Erythroblast (primary cell): ENCODE measurements at regions not wholly inside any gene's neighbourhood (a gene's known extent, or its start where the extent isn't known, plus 50 kb on each side); places are given as distances from the start of the nearest gene placed in this dataset.

Source experiments
- DNase-seq, 2 experiments: peaks; one replicate each; lab custom pipeline; 2025; lab: John Stamatoyannopoulos, UW
- GATA1 ChIP-seq: IDR thresholded peaks from 2 replicates; pipeline ENCODE4 v1.6.1; 2011; ENCODE audit warnings: low read depth, mild to moderate bottlenecking, control low read depth, low read length, moderate library complexity
- POLR2A ChIP-seq: IDR thresholded peaks from 2 replicates; pipeline ENCODE4 v1.6.1; 2011; ENCODE audit warnings: mild to moderate bottlenecking, low read length

DNA sequence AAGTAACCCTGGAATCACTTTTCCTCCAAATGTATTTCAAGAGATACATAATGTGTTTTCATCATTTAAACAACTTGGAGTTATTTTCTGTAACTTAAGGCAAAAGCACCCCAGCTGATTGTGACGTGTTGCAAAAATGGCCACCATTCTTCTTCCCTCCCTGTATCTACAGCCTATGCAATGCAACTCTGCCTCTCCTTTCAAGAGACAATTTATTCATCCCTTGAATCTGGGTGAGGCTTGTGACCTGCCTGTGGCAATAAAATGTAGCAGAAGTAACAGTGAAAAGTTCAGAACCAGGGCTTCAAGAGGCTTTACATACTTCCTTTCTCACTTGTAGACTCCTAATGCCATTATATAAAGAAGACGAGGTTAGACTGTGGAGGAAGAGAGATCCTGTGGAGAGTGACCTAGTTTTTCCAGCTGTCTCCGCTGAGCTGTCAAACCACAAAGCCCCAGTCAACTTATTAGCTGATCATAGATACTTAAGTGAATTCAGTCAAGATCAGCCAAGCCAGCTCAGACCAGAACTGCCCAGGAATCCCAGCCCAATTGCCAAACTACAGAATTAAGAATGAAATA lies 81.0 kb upstream of the KLF3 start:
- no peak for DNase-seq
- TF ChIP-seq POLR2A, result no peak
- no peak for TF ChIP-seq GATA1

DNA sequence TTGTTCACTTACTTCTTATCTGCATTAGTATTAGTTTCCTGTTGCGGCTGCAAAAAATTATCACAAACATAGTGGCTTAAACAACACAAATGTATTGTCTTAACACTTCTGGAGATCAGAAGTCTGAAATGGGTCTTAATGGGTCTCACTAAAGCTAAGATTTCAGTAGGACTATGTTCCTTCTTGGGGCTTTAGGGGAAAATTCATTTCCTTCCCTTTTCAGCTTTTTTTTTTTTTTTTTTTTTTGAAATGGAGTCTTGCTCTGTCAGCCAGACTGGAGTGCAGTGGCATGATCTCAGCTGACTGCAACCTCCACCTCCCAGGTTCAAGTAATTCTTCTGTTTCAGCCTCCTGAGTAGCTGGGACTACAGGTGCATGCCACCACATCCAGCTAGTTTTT lies 78.1 kb upstream of the KLF3 start:
- no peak for DNase-seq
- TF ChIP-seq POLR2A (no peak), GATA1 (no peak)

DNA sequence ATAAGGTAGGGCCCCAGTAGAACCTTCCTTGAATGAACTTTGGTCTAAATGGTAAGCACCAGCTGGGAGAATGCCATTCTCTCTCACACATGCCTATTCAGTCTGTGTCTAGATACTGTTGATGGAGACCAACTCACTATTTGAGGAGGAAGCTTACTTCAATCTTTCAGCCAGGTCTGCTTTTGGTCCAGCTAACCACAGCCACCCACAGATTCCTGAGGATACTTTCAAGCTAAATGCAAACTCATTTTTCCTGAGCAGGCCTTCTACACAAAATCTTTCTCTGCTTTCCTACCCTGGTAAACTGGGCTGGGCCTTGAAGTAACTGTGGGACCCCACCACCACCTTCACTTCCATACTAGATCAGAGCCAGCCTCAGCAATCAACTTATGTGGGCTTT lies 76.9 kb upstream of the KLF3 start:
- DNase-seq, result no peak
- no peak for TF ChIP-seq POLR2A
- no peak for TF ChIP-seq GATA1

DNA sequence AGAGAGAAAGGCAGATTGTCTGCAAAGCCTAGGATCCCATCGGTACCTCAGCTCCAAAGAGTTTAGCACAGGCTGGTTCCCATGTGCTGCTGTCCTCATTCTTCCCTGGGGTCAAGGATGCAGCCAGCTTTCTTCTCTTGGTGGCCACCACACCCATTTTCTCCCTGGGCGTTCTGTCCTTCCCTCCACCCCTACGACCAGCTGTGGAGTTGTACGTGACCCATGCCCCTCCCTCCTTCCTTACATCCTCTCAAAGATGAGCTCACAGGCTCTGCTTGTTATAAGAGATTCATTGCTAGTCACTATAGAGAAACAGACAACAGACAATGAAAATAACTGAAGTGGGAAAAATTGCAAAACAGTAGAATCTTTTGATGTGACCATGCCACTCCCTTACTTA lies 74.0 kb upstream of the KLF3 start:
- no peak for DNase-seq
- TF ChIP-seq GATA1 (no peak), POLR2A (no peak)

DNA sequence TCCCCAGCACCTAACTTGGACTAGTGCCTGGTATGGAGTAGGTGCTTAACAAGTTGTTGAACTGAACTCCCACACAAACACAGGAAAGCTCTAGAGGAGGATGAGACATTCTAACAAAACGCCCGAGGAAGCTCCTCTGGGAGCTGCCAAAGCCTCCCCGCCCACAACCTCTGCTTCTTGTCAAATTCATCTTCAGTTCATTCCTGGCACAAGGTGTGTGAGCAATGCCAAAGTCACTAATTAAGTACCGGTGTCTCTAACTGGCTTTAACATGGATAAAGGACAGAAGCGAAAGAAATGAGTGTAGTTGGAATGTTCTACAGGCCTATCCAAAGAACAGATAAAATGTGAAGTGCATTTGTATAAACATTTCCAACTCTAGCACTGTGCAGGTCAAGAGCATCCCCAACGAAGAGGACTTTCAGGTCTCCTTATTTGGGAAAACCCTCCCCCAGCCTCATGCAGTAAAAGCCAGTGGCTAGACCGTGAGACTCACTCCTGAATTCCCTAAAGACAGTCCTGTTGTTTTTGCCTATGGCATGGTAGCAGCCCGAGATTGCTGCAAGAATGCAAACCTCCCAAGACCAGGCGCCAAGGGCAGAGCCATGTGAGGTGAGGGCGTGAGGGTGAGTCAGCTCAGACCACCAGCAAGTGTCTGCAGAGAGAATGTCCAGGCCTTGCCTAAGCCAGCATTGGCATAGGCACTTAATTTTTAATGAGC lies 72.2 kb upstream of the KLF3 start:
- TF ChIP-seq GATA1 (no peak), POLR2A (no peak)
- DNase-seq, result no peak

DNA sequence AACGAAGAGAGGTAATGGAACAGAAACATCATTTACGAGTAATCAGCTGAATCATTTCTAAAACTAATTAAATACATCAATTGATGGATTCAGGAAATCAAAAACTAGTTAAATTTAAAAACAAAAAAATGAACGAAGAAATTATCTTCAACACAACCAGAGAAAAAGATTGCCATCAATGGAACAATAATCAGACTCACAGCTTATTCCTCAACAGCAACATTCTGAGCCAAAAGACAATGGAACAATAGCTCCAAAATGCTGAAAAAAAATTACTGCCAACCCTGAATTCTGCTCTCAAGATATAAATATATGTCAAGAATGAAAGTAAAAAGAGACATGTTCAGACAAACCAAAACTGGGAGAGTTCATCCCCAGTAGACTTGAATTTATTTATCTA lies 65.5 kb upstream of the KLF3 start:
- no peak for TF ChIP-seq POLR2A
- TF ChIP-seq GATA1, result no peak
- no peak for DNase-seq

DNA sequence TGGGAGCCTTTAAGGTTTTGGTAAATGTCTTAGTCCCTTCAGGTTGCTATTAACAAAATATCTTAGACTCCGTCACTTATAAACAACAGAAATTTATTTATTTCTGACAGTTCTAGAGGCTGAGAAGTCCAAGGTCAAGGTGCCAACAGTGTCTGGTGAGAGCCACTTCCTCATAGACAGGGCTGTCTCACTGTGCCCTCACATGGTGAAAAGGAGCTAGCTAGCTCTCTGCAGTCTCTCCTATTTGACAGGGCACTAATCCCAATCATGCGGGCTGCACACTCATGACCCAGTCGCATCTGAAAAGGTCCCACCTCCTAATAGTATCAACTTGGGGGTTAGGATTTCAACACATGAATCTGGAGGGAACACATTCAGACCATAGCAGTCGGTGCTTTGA lies 63.4 kb upstream of the KLF3 start:
- no peak for DNase-seq
- TF ChIP-seq POLR2A (no peak), GATA1 (no peak)

DNA sequence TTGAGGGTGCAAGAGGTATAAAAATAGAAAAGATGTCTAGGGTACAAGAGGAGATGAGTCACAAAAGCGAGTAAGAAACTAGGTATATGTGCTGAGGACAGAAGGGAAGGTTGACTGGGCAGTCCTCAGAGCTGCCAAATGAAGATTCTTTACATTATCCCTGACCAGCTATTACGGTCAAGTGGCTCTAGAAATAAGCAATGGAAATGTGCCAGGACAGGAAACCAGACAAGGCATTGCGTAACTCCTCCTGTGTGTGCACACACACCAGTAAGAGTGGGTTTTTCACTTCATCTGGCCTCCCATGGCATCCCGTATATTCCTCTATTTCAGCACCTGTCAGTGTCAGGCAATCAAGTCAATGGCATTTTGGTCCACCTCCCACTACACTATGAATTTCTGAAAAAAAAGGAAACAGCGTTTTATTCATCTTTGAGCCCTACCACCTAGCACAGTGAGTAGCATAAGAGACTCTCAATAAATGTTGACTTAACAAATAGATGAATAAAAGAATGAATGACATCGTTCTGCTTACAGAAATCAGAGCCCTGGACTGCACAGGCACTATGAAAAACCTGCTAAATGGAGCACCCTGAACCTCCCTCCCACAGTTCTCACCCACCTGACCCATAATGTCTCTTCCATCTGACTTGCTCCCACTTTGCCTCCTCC lies 62.6 kb upstream of the KLF3 start:
- no peak for DNase-seq

DNA sequence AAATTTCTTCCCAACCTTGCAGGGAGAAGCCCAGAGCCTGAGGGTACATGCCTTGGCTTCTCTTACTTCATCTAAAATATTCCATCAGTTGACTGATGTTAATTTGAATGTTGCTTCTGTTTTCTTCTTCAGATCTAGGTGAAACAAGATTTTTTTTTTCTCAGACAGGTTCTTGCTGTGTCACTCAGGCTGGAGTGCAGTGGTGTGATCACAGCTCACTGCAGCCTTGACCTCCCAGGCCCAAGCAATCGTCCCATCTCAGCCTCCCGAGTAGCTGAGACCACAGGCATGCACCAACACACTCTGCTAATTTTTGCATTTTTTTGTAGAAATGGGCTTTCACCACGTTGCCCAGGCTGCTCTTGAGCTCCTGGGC lies 62.1 kb upstream of the KLF3 start:
- DNase-seq, result no peak
- TF ChIP-seq POLR2A (no peak), GATA1 (no peak)

More for the DNA sequence above, 62.6 kb upstream of the KLF3 start:
- TF ChIP-seq POLR2A (no peak), GATA1 (no peak)

DNA sequence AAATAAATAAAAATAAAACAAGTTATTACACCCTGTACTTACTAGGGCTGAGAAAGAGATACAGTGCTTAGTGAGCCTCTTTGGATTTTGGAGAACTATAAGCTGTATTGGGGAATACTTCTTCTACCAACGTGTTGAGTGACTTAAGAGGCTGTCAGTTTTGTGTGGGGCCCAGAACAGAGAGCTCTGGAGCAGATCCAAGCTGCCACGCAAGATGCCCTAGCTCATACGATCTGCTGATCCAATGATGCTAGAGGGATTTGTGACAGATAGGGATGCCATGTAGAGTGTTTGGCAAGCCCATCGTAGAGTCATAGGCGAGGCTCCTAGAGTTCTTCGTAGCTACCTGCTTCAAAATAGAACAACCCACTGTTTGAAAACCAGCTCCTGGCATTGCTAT lies 60.3 kb upstream of the KLF3 start:
- no peak for DNase-seq
- TF ChIP-seq POLR2A (no peak), GATA1 (no peak)

DNA sequence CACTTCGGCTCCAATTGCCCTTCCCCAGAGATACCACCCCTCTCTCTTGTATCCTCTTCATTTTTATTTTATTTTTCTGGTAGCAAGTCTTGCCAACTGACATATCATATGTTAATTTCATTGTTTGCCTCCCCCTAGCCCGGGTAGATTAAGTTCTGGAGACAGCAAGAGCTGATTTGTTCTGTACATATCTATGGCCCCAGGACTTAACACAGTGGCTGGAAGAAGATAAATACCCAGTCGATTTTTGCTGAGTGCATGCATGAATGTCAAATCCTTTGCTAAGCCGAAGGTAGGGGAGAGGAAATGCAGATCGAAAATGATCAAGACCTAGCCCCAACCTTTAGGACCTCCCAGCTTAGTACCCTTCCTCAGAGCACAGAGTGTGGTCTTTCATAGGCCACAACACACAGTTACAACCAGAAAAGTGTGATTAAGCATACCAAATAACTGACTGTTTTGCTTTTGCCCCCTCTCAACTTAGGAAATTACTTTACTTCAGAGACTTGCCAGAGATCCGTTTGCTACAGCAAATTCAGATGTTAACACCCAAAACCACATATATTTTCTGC lies 58.7 kb upstream of the KLF3 start:
- TF ChIP-seq POLR2A, result no peak
- no peak for TF ChIP-seq GATA1
- DNase-seq, result peak; percentile 38 to 71

DNA sequence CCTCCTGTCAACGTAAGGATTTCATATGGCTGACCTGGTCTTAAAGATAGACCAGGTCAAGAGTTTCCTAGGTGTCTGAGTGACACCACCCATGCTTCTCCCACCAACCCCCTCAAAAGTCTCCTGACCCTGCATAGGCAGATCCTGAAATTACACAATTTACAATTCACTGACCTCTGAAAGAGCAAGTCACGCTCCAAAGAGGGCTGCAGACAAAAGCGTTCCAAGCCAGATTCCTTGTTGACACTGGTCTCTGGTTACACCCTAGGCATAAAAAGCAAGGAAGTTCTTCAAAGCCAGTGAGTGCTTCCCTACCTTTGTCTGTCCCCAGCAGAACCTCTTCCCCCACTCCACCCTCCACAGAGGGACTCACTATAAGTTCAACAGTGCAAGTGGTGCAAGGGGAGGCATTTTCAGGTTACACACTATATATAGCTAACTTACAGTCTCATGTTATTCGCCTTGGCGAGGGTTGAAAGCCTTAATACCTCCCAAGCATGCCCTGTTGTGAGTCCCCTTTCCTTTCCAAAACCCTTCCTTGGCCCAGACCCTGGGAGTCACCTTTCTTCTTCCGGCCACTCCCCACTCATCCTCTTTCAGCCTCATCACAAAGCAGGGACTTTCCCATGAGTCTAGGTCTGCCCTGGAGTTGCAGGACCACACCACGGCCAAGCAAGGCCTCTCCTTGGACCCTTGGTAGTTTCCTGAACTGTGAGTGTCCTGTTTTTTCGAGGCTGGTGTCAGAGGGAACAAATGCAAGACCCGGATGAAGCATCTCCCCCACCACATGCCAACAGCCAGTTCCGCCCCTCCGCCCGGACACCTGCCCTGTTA lies 58.0 kb upstream of the KLF3 start:
- TF ChIP-seq GATA1 (no peak), POLR2A (no peak)
- DNase-seq, result peak in 1 of 2 experiments; percentile 30

DNA sequence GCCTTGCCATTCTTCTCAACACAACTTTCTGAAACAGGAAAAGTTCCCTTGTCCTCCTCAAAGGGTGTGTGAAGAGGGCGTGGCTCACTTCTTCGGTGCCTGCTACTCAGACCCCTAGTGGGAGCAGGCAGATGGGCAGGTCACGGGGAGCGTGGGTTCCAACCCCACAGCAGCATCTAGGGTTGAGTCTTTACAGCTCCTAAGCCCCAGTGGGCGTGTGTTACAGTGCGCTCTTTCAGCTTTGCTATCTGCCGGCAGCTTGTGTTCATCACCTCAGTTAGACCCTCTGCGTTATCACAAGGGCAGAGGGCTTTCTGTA lies 57.5 kb upstream of the KLF3 start:
- peak; percentile 47 to 60 for DNase-seq
- no peak for TF ChIP-seq POLR2A
- TF ChIP-seq GATA1, result no peak
